ENCODE measurements at regions not wholly inside any gene's neighbourhood (a gene's known extent, or its start where the extent isn't known, plus 50 kb on each side); places are given as distances from the start of the nearest gene placed in this dataset.

- DNase-seq: peak in 1 of 3 donors; percentile 41
Measured at GRCh38 chr20:40493071-40493470, 196.0 kb downstream of the MAFB start.

- DNase-seq: no peak
Measured at GRCh38 chr20:40491009-40491590, 197.9 kb downstream of the MAFB start.

- DNase-seq: no peak
Measured at GRCh38 chr20:40489886-40490285, 199.2 kb downstream of the MAFB start.

- no peak for DNase-seq
Measured at GRCh38 chr20:40488401-40488800, 200.6 kb downstream of the MAFB start.

GRCh38 chr20:40486297-40486696 lies 202.7 kb downstream of the MAFB start:
- DNase-seq: no peak

GRCh38 chr20:40481743-40482458 lies 207.1 kb downstream of the MAFB start:
- no peak for DNase-seq

GRCh38 chr20:40481337-40481736 lies 207.7 kb downstream of the MAFB start:
- DNase-seq: peak; percentile 21 to 54 (median 40)

GRCh38 chr20:40477805-40478204 lies 211.2 kb downstream of the MAFB start:
- DNase-seq: no peak

- DNase-seq: no peak
Measured at GRCh38 chr20:40476461-40476860, 212.6 kb downstream of the MAFB start.

GRCh38 chr20:40472905-40473304 lies 216.1 kb downstream of the MAFB start:
- DNase-seq: no peak

GRCh38 chr20:40471261-40471629 lies 217.8 kb downstream of the MAFB start:
- peak in 1 of 3 donors; percentile 53 for DNase-seq

- peak in 2 of 3 donors; percentile 36 to 59 for DNase-seq
Measured at GRCh38 chr20:40470445-40471260, 218.4 kb downstream of the MAFB start.

GRCh38 chr20:40468759-40469158 lies 220.3 kb downstream of the MAFB start:
- DNase-seq: no peak

- DNase-seq: no peak
Measured at GRCh38 chr20:40467703-40468411, 221.2 kb downstream of the MAFB start.

GRCh38 chr20:40467067-40467466 lies 222.0 kb downstream of the MAFB start:
- DNase-seq: no peak

- no peak for DNase-seq
Measured at GRCh38 chr20:40464731-40465208, 224.3 kb downstream of the MAFB start.

- no peak for DNase-seq
Measured at GRCh38 chr20:40463171-40463570, 225.9 kb downstream of the MAFB start.

- no peak for DNase-seq
Measured at GRCh38 chr20:40462566-40462965, 226.5 kb downstream of the MAFB start.

- no peak for DNase-seq
Measured at GRCh38 chr20:40459299-40459698, 229.7 kb downstream of the MAFB start.

GRCh38 chr20:40457404-40457803 lies 231.6 kb downstream of the MAFB start:
- no peak for DNase-seq

GRCh38 chr20:40452758-40453157 lies 236.3 kb downstream of the MAFB start:
- no peak for DNase-seq

GRCh38 chr20:40451552-40451951 lies 237.5 kb downstream of the MAFB start:
- no peak for DNase-seq
